DOHH2 (cell line): ENCODE measurements at regions not wholly inside any gene's neighbourhood (a gene's known extent, or its start where the extent isn't known, plus 50 kb on each side); places are given as distances from the start of the nearest gene placed in this dataset.

ENCODE experiments used
- H3F3A ChIP-seq: fragments of 200-600 bp; sonication (generic), shearing (Covaris generic); 2 replicates; pipeline ENCODE4 v1.6.0; 2016; ENCODE audit warnings: antibody characterized with exemption, mild to moderate bottlenecking; ENCODE audit not compliant: control insufficient read depth, insufficient read depth
- H3K27ac ChIP-seq: fragments of 200-600 bp; sonication (generic); 2 replicates; pipeline ENCODE4 v1.5.1; 2014; ENCODE audit warnings: low read depth, mild to moderate bottlenecking, low read length, moderate library complexity
- H3K27me3 ChIP-seq: fragments of 200-600 bp; sonication (generic); 2 replicates; pipeline ENCODE4 v1.6.1; 2014; ENCODE audit warnings: mild to moderate bottlenecking, low read length, mixed read lengths; ENCODE audit not compliant: control insufficient read depth
- H3K36me3 ChIP-seq: fragments of 200-600 bp; sonication (generic); 2 replicates; pipeline ENCODE4 v1.6.1; 2014; ENCODE audit warnings: mild to moderate bottlenecking, low read length, moderate library complexity, mixed read lengths; ENCODE audit not compliant: control insufficient read depth
- H3K4me1 ChIP-seq: fragments of 200-600 bp; sonication (generic); 2 replicates; pipeline ENCODE4 v1.6.1; 2014; ENCODE audit warnings: mild to moderate bottlenecking, low read length, mixed read lengths; ENCODE audit not compliant: control insufficient read depth
- H3K4me2 ChIP-seq: fragments of 200-600 bp; sonication (generic); 2 replicates; pipeline ENCODE4 v1.6.0; 2014; ENCODE audit warnings: mild to moderate bottlenecking, low read length, moderate library complexity
- H3K4me3 ChIP-seq: fragments of 200-600 bp; sonication (generic); 2 replicates; pipeline ENCODE4 v1.5.1; 2014; ENCODE audit warnings: mild to moderate bottlenecking, low read length, mixed read lengths
- H3K79me2 ChIP-seq: fragments of 200-600 bp; sonication (generic); 2 replicates; pipeline ENCODE4 v1.6.1; 2014; ENCODE audit warnings: mild to moderate bottlenecking, low read length, mixed read lengths; ENCODE audit not compliant: control insufficient read depth
- H3K9me2 ChIP-seq: fragments of 200-600 bp; sonication (generic); replicated peaks from 2 replicates; pipeline ENCODE4 v1.6.1; 2014; ENCODE audit warnings: mild to moderate bottlenecking, low read length, mixed read lengths; ENCODE audit not compliant: control insufficient read depth
- H3K9me3 ChIP-seq: fragments of 200-600 bp; sonication (generic); 2 replicates; pipeline ENCODE4 v1.6.1; 2014; ENCODE audit warnings: antibody characterized with exemption, low read length, mixed read lengths; ENCODE audit not compliant: control insufficient read depth, insufficient read depth
- H4K20me1 ChIP-seq: fragments of 200-600 bp; sonication (generic); 2 replicates; pipeline ENCODE4 v1.6.0; 2014; ENCODE audit warnings: low read depth, mild to moderate bottlenecking, antibody characterized with exemption, low read length, moderate library complexity; ENCODE audit not compliant: control insufficient read depth, insufficient read depth
- CTCF ChIP-seq: fragments of 200-600 bp; sonication (generic); IDR thresholded peaks from one replicate; pipeline ENCODE4 v1.5.1; 2014; ENCODE audit warnings: antibody characterized with exemption, mild to moderate bottlenecking, low read depth, low read length; ENCODE audit not compliant: poor library complexity, severe bottlenecking
- EZH2phosphoT487 ChIP-seq: fragments of 200-600 bp; sonication (generic); IDR thresholded peaks from 2 replicates; pipeline ENCODE4 v1.6.1; 2017; ENCODE audit warnings: borderline replicate concordance, mild to moderate bottlenecking, antibody characterized with exemption, low read length, moderate library complexity, mixed read lengths

GRCh38 chr7:28890137-28890536, 68.0 kb downstream of the TRIL start:
- H3K4me2 ChIP-seq: peak overlapping the region; percentile 32
- no peaks in the 10 kb centered on the region; the same call in 1 of the 2 replicates for H3K9me3 ChIP-seq
- TF ChIP-seq EZH2phosphoT487 (no peak), CTCF (no peak)
- no peaks in the 10 kb centered on the region for H3K79me2 ChIP-seq
- H3F3A ChIP-seq: peaks cover 6% of the 10 kb centered on the region
- H3K27ac ChIP-seq: peak overlapping the region; percentile 15
- no peaks in the 10 kb centered on the region for H3K36me3 ChIP-seq
- H3K4me1 ChIP-seq: peaks cover 24% of the 10 kb centered on the region
- no peaks in the 10 kb centered on the region; the same call in 1 of the 2 replicates for H3K27me3 ChIP-seq
- no peaks in the 10 kb centered on the region for H4K20me1 ChIP-seq
- H3K4me3 ChIP-seq: peak overlapping the region; percentile 30
- no peaks in the 10 kb centered on the region for H3K9me2 ChIP-seq

DNA sequence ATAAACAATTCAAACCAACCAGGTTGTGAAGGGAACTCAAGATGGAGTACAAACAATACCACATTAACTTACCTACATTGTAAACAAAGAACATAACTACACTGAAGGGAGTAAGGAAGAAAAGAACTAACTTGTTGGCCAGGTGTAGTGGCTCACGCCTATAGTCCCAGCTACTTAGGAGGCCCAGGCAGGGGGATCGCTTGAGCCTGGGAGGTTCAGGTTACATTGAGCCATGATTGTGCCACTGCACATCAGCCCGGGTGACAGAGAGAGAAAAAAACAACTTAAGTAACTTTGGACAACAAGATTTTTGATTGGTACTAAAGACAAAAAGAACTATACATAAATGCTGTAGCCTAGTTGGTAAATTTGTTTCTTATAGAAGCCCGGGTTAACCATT, 68.8 kb downstream of the TRIL start:
- Histone ChIP-seq H3K4me2 (no peak overlapping the region), H3K9me2 (no peaks in the 10 kb centered on the region), H3K27ac (peak overlapping the region; percentile 3; the same call in 1 of the 2 replicates), H3K9me3 (no peaks in the 10 kb centered on the region; the same call in 1 of the 2 replicates), H4K20me1 (no peaks in the 10 kb centered on the region), H3K4me1 (peaks cover 24% of the 10 kb centered on the region), H3K4me3 (no peak overlapping the region), H3K36me3 (no peaks in the 10 kb centered on the region), H3F3A (peaks cover 6% of the 10 kb centered on the region), H3K27me3 (no peaks in the 10 kb centered on the region; the same call in 1 of the 2 replicates), H3K79me2 (no peaks in the 10 kb centered on the region)
- TF ChIP-seq CTCF (no peak), EZH2phosphoT487 (no peak)

DNA sequence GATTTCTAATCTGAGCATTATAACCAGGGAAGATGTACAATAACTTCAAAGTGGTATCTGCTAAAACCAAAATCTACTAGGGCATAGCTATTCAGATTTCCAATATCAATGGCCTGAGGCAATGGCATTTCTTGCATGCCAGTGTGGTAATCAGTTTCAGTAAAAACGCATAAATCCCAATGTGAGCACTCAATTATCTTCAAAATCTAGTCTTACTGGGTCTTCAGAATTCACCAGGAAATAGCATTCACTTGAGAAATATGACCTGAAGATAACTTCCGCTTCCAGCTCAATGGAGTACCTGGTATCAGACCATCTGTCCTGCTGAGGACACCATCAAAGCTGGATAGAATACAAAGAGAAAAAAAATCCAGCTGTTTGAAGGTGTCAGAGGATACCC, 72.4 kb downstream of the TRIL start:
- Histone ChIP-seq H3K4me1 (peaks cover 16% of the 10 kb centered on the region), H3K36me3 (no peaks in the 10 kb centered on the region), H3F3A (peaks cover 6% of the 10 kb centered on the region), H3K4me2 (no peak overlapping the region), H3K27ac (no peak overlapping the region), H3K79me2 (no peaks in the 10 kb centered on the region), H3K9me3 (no peaks in the 10 kb centered on the region; the same call in 1 of the 2 replicates), H3K27me3 (peaks cover 8% of the 10 kb centered on the region), H3K4me3 (no peak overlapping the region), H4K20me1 (no peaks in the 10 kb centered on the region), H3K9me2 (no peaks in the 10 kb centered on the region)
- TF ChIP-seq EZH2phosphoT487 (no peak), CTCF (no peak)
